Activated CD4-positive, alpha-beta T cell treated with anti-CD3 and anti-CD28 coated beads for 36 hours (primary cell): ENCODE measurements at regions not wholly inside any gene's neighbourhood (a gene's known extent, or its start where the extent isn't known, plus 50 kb on each side); places are given as distances from the start of the nearest gene placed in this dataset.

Experiments used
- ATAC-seq: fragments of 200-7000 bp; cut with Tn5 transposase; one replicate; pipeline ENCODE4 v1.10.0; 2021; ENCODE audit warnings: mild to moderate bottlenecking, moderate library complexity
- CTCF ChIA-PET: fragments of 350-600 bp; sonication (Branson Sonifier 250); formaldehyde crosslinking; loops from one replicate; lab custom pipeline; 2021; ENCODE audit warnings: antibody characterized with exemption; lab: Charles Lee
- POLR2A ChIA-PET: fragments of 350-600 bp; sonication (Branson Sonifier 250); formaldehyde crosslinking; loops from one replicate; lab custom pipeline; 2021; ENCODE audit warnings: antibody characterized with exemption, inconsistent platforms; lab: Charles Lee
- DNase-seq: peaks from one replicate; pipeline ENCODE4 v3.0.0-alpha.2; 2020
- H3K27ac Mint-ChIP-seq: one replicate; pipeline ENCODE4 v1.8.0; 2021; ENCODE audit warnings: mixed read lengths
- H3K27me3 Mint-ChIP-seq: one replicate; pipeline ENCODE4 v1.8.0; 2021; ENCODE audit warnings: mixed read lengths
- H3K36me3 Mint-ChIP-seq: one replicate; pipeline ENCODE4 v1.8.0; 2021; ENCODE audit warnings: low read depth, mixed read lengths
- H3K4me1 Mint-ChIP-seq: one replicate; pipeline ENCODE4 v1.8.0; 2021; ENCODE audit warnings: mixed read lengths
- H3K4me3 Mint-ChIP-seq: one replicate; pipeline ENCODE4 v1.8.0; 2021; ENCODE audit warnings: mild to moderate bottlenecking, moderate library complexity, mixed read lengths
- H3K9me3 Mint-ChIP-seq: one replicate; pipeline ENCODE4 v1.8.0; 2021; ENCODE audit warnings: low read depth, mixed read lengths
- intact Hi-C, 2 experiments: fragments of 100-400 bp; cut with DNase I in 1 of 2; cut with micrococcal nuclease in 1 of 2; formaldehyde crosslinking; loops; one replicate each; pipeline versions ENCODE4 v1.14.2 to v1.15.1; 2022 to 2024; cut with DNase I, micrococcal nuclease

GRCh38 chr11:39807904-39808303, 1651.5 kb downstream of the LRRC4C start:
- Mint-ChIP-seq H3K27me3 (no peaks in the 10 kb centered on the region), H3K4me3 (no peak overlapping the region), H3K36me3 (no peaks in the 10 kb centered on the region), H3K27ac (no peak overlapping the region), H3K4me1 (no peaks in the 10 kb centered on the region), H3K9me3 (peaks cover 13% of the 10 kb centered on the region)
- ATAC-seq, result no peak
- POLR2A ChIA-PET, result no interaction called here
- no peak for DNase-seq
- CTCF ChIA-PET, result no interaction called here
- intact Hi-C loops, result no loop called here

- H3K27me3 Mint-ChIP-seq, result no peaks in the 10 kb centered on the region
- no peaks in the 10 kb centered on the region for H3K36me3 Mint-ChIP-seq
- POLR2A ChIA-PET, result no interaction called here
- no peak overlapping the region for H3K4me3 Mint-ChIP-seq
- H3K9me3 Mint-ChIP-seq, result peaks cover 9% of the 10 kb centered on the region
- intact Hi-C loops, result no loop called here
- no peak overlapping the region for H3K27ac Mint-ChIP-seq
- DNase-seq (no peak), ATAC-seq (no peak)
- H3K4me1 Mint-ChIP-seq, result no peaks in the 10 kb centered on the region
- CTCF ChIA-PET, result no interaction called here
Observed at GRCh38 chr11:39806652-39807051, 1652.8 kb downstream of the LRRC4C start.

GRCh38 chr11:39804271-39804670, 1655.2 kb downstream of the LRRC4C start:
- no peaks in the 10 kb centered on the region for H3K4me1 Mint-ChIP-seq
- no peak for ATAC-seq
- intact Hi-C loops, result no loop called here

DNA sequence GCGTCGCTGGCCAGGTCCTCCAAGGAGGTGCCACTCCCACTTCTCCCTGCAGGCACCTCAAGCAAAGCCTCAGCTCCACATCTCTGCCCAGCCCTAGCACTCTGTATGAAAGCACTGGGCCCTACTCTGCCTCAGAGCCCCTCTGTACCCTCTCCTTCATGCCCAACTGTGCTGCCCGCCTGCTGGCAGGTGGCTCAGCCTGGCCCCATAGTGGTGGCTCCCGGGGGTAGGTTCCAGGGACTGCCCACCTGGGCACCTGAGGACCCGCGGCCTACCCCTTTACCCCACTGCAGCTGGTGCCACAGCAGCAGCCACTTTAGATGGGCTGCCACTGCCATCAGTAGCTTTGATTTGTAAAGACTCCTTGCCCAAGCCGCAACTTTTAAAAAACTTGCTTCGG, 1672.8 kb downstream of the LRRC4C start:
- CTCF ChIA-PET, result no interaction called here
- no peak for ATAC-seq

More at GRCh38 chr11:39804271-39804670, 1655.2 kb downstream of the LRRC4C start:
- DNase-seq, result no peak
- ChIA-PET CTCF (no interaction called here), POLR2A (no interaction called here)
- peaks cover 9% of the 10 kb centered on the region for H3K9me3 Mint-ChIP-seq
- no peaks in the 10 kb centered on the region for H3K27me3 Mint-ChIP-seq
- no peak overlapping the region for H3K27ac Mint-ChIP-seq
- H3K4me3 Mint-ChIP-seq, result no peak overlapping the region
- H3K36me3 Mint-ChIP-seq, result no peaks in the 10 kb centered on the region

DNA sequence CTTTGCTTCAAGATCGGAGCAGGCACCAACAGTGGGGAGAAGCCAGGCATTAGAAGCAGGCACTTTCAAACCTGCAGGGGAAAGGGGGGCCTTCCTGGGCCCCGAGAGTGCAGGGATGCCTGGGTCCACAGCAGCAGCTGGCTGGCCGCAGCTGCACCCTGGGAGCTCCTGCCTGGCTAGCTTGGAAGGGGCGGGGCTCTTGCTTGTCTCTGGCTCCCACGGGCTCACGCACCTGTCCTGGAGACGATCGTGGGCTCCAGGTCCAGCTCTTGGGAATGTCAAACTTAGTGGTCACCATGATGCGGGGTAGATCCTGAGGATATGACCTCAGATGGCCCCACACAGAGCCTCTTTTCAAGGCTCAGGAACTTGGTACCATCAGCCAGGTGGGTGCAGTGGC, 1673.2 kb downstream of the LRRC4C start:
- no peak overlapping the region for H3K4me3 Mint-ChIP-seq
- ChIA-PET CTCF (no interaction called here), POLR2A (no interaction called here)
- ATAC-seq (no peak), DNase-seq (no peak)
- intact Hi-C loops, result no loop called here
- H3K27ac Mint-ChIP-seq, result no peak overlapping the region
- H3K36me3 Mint-ChIP-seq, result no peaks in the 10 kb centered on the region
- no peaks in the 10 kb centered on the region for H3K27me3 Mint-ChIP-seq
- no peaks in the 10 kb centered on the region for H3K4me1 Mint-ChIP-seq
- H3K9me3 Mint-ChIP-seq, result peaks cover 10% of the 10 kb centered on the region

More for the DNA sequence above, 1672.8 kb downstream of the LRRC4C start:
- Mint-ChIP-seq H3K27ac (no peak overlapping the region), H3K4me3 (no peak overlapping the region), H3K36me3 (no peaks in the 10 kb centered on the region), H3K9me3 (peaks cover 10% of the 10 kb centered on the region), H3K4me1 (no peaks in the 10 kb centered on the region), H3K27me3 (no peaks in the 10 kb centered on the region)
- POLR2A ChIA-PET, result no interaction called here
- DNase-seq, result no peak
- intact Hi-C loops, result no loop called here

- ATAC-seq (no peak), DNase-seq (no peak)
- Mint-ChIP-seq H3K4me3 (no peak overlapping the region), H3K27ac (no peak overlapping the region), H3K9me3 (peaks cover 7% of the 10 kb centered on the region), H3K4me1 (no peaks in the 10 kb centered on the region), H3K27me3 (no peaks in the 10 kb centered on the region), H3K36me3 (no peaks in the 10 kb centered on the region)
- intact Hi-C loops, result no loop called here
- POLR2A ChIA-PET, result interaction anchor here (0.6 kb wide), 1 partner anchor 98 kb away, joined by 5 read pairs; no protein-coding TSS in a partner anchor
- CTCF ChIA-PET, result no interaction called here
Observed at GRCh38 chr11:39784873-39785272, 1674.6 kb downstream of the LRRC4C start.

- CTCF ChIA-PET, result interaction anchor here (0.9 kb wide), 1 partner anchor 15 kb away, joined by 3 read pairs; no protein-coding TSS in a partner anchor
- Mint-ChIP-seq H3K27me3 (no peaks in the 10 kb centered on the region), H3K4me3 (no peak overlapping the region), H3K36me3 (no peaks in the 10 kb centered on the region), H3K9me3 (peaks cover 4% of the 10 kb centered on the region), H3K4me1 (no peaks in the 10 kb centered on the region), H3K27ac (no peak overlapping the region)
- DNase-seq (no peak), ATAC-seq (no peak)
- intact Hi-C loops, result no loop called here
- POLR2A ChIA-PET, result no interaction called here
Observed at GRCh38 chr11:39780131-39780530, 1679.3 kb downstream of the LRRC4C start.

- no peaks in the 10 kb centered on the region for H3K9me3 Mint-ChIP-seq
- POLR2A ChIA-PET, result no interaction called here
- no peaks in the 10 kb centered on the region for H3K4me1 Mint-ChIP-seq
- CTCF ChIA-PET, result no interaction called here
- no peaks in the 10 kb centered on the region for H3K27me3 Mint-ChIP-seq
- no peak for ATAC-seq
- no peak overlapping the region for H3K4me3 Mint-ChIP-seq
- no peaks in the 10 kb centered on the region for H3K36me3 Mint-ChIP-seq
- intact Hi-C loops, result no loop called here
- DNase-seq, result no peak
- H3K27ac Mint-ChIP-seq, result no peak overlapping the region
Observed at GRCh38 chr11:39777035-39777434, 1682.4 kb downstream of the LRRC4C start.

GRCh38 chr11:39772525-39773137, 1686.8 kb downstream of the LRRC4C start:
- POLR2A ChIA-PET, result no interaction called here
- Mint-ChIP-seq H3K27ac (no peak overlapping the region), H3K27me3 (no peaks in the 10 kb centered on the region), H3K4me3 (no peak overlapping the region), H3K4me1 (no peaks in the 10 kb centered on the region), H3K9me3 (peaks cover 2% of the 10 kb centered on the region), H3K36me3 (no peaks in the 10 kb centered on the region)
- ATAC-seq, result no peak
- no peak for DNase-seq
- intact Hi-C loops, result no loop called here
- CTCF ChIA-PET, result no interaction called here

DNA sequence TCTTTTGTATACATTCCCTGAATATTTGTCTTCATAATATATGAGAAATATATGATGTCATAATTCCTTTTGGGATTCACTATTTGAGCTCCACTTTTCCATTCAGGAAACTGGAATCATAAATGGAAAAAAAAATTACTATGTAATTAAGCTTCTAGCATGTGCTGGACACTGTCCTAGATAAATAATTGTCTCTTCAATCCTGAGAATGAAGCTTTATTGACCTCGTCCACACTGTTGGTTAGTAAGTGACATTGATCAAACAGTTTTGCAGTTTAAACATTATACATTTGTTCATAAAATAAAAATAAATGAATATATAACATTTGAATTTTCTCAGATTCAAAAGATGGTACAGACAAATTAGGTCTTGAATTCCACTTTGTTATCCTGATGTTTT, 1691.2 kb downstream of the LRRC4C start:
- POLR2A ChIA-PET, result no interaction called here

GRCh38 chr11:39745401-39745800, 1714.1 kb downstream of the LRRC4C start:
- Mint-ChIP-seq H3K9me3 (peaks cover 20% of the 10 kb centered on the region), H3K36me3 (no peaks in the 10 kb centered on the region), H3K4me1 (no peaks in the 10 kb centered on the region), H3K27me3 (no peaks in the 10 kb centered on the region), H3K4me3 (no peak overlapping the region), H3K27ac (no peak overlapping the region)
- ATAC-seq, result no peak
- DNase-seq, result no peak
- ChIA-PET CTCF (interaction anchor here (0.6 kb wide), 1 partner anchor 162 kb away, joined by 3 read pairs; no protein-coding TSS in a partner anchor), POLR2A (no interaction called here)
- intact Hi-C loops, result no loop called here

More for the DNA sequence above, 1691.2 kb downstream of the LRRC4C start:
- no peaks in the 10 kb centered on the region for H3K27me3 Mint-ChIP-seq
- H3K4me1 Mint-ChIP-seq, result no peaks in the 10 kb centered on the region
- DNase-seq, result no peak
- intact Hi-C loops, result no loop called here
- CTCF ChIA-PET, result no interaction called here
- H3K4me3 Mint-ChIP-seq, result no peak overlapping the region
- ATAC-seq, result no peak
- no peaks in the 10 kb centered on the region for H3K36me3 Mint-ChIP-seq
- H3K27ac Mint-ChIP-seq, result no peak overlapping the region
- peaks cover 10% of the 10 kb centered on the region for H3K9me3 Mint-ChIP-seq

DNA sequence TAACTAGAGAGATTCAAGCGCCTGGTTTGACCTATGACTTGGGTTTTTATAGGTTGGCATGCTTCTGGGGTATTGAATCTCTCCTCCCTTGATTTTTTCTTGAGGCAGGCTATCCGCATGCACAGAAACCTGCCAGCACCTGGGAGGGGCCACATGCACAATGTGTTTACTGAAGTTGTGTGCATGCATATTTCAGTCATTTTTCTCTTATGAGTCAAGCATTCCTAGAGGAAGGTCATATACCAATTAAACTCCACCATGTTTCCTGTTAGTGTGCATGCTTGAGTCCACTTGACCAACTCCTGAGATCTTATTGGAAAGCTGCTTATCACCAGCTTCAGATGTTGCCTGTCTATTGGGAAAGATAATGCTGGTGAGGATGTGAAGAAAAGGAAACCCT, 1718.4 kb downstream of the LRRC4C start:
- intact Hi-C loops, result no loop called here
- no peak for ATAC-seq
- H3K9me3 Mint-ChIP-seq, result peaks cover 13% of the 10 kb centered on the region
- no peaks in the 10 kb centered on the region for H3K36me3 Mint-ChIP-seq
- H3K27ac Mint-ChIP-seq, result no peak overlapping the region
- no peak for DNase-seq
- no peak overlapping the region for H3K4me3 Mint-ChIP-seq
- ChIA-PET POLR2A (no interaction called here), CTCF (no interaction called here)
- H3K27me3 Mint-ChIP-seq, result no peaks in the 10 kb centered on the region
- H3K4me1 Mint-ChIP-seq, result no peaks in the 10 kb centered on the region
